Muscle layer of colon (tissue), 2 donors: ENCODE measurements at regions not wholly inside any gene's neighbourhood (a gene's known extent, or its start where the extent isn't known, plus 50 kb on each side); places are given as distances from the start of the nearest gene placed in this dataset.

Source experiments
- H3K27ac ChIP-seq: one replicate; pipeline ENCODE4 v1.7.0; 2013; ENCODE audit warnings: low read depth, mild to moderate bottlenecking, low read length, moderate library complexity
- H3K27me3 ChIP-seq, 2 donors: one replicate each; pipeline ENCODE4 v1.7.0; 2013; ENCODE audit warnings: low read length in 2 of 2, mild to moderate bottlenecking in 2 of 2; ENCODE audit not compliant: insufficient read depth in 2 of 2, control insufficient read depth in 1 of 2
- H3K36me3 ChIP-seq: one replicate; pipeline ENCODE4 v1.7.0; 2013; ENCODE audit warnings: mild to moderate bottlenecking, low read length; ENCODE audit not compliant: insufficient read depth
- H3K4me1 ChIP-seq: one replicate; pipeline ENCODE4 v1.7.0; 2013; ENCODE audit warnings: mild to moderate bottlenecking, low read length; ENCODE audit not compliant: insufficient read depth
- H3K4me3 ChIP-seq, 2 donors: one replicate each; pipeline ENCODE4 v1.7.0; 2013; ENCODE audit warnings: low read length in 2 of 2, low read depth in 1 of 2, mild to moderate bottlenecking in 1 of 2, moderate library complexity in 1 of 2
- H3K9ac ChIP-seq: one replicate; pipeline ENCODE4 v1.7.0; 2013; ENCODE audit warnings: low read length
- H3K9me3 ChIP-seq: one replicate; pipeline ENCODE4 v1.7.0; 2013; ENCODE audit warnings: mild to moderate bottlenecking, low read length
- donor health status: abdominal sarcoma.
- donor health status: Adenocarcinoma of cecum.

GRCh38 chr9:89729954-89730530, 125.2 kb downstream of the GADD45G start:
- Histone ChIP-seq H3K9me3 (no peaks in the 10 kb centered on the region), H3K4me3 (no peak overlapping the region), H3K4me1 (peaks cover 12% of the 10 kb centered on the region), H3K36me3 (no peaks in the 10 kb centered on the region), H3K9ac (no peak overlapping the region), H3K27ac (no peak overlapping the region), H3K27me3 (no peaks in the 10 kb centered on the region)

DNA sequence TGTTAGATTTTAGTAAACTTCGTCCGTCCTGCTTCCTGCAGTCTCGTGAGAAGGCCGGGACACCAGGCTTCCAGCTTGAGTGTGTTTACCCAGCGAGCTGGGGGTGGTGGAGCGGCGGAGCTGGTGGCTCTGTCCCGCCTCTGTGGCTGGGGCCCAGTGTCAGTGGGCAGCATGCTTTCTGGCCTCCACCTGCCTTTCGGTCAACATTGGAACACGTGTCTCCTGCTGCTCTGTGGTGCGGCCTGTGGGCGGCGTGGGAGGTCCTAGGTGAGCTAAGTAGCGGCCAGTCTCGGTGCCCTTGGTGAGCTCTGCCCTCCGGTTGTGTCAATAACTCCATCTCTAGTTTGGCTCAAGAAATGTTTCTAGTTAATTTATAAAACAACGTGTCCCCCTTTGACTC, 125.9 kb downstream of the GADD45G start:
- Histone ChIP-seq H3K4me3 (no peak overlapping the region), H3K9ac (no peak overlapping the region), H3K27me3 (no peaks in the 10 kb centered on the region), H3K27ac (no peak overlapping the region), H3K4me1 (peaks cover 12% of the 10 kb centered on the region), H3K36me3 (no peaks in the 10 kb centered on the region), H3K9me3 (no peaks in the 10 kb centered on the region)

DNA sequence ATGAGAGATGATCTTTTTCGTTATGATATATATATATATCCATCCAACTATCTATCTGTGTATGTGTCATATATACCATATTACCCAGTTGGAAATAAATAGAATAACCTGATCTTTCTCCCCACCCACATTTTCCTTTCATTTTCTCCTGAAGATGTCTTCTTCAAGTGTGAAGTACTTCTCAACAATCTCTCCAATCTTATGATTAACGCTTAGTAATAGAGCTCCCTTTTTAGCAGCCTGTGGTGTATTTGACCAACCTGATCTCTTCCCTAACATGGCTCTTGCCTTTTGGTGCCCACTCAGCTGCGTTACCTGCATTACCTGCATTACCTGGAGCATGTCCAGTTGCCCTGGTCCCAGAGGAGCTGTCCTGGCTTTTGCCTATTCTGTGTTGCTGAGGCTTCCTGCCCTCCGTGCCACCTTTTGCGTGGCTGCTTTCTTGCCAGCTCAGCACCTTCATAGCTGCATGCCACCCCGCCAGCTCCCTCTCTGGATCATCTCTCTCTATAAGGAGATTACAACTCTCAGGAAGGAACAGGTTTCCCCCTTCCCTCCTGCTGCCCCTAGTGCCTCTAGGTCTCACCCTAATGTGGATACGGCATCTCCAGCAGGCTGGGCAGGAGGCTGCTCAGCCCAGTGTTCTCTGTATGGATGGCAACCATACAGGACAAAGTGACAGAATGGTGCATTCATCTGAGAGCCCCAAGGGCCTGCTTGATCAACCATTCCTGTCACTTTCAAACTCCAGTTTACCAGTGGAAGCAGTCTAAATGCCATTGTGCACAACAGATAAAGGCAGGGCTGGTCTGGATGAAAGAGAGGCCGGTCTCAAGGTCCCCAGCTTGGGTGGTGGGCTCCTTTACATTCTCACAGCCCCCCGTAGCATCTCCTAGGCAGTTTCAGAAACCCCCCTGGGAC, 126.7 kb downstream of the GADD45G start:
- no peaks in the 10 kb centered on the region for H3K27me3 ChIP-seq
- H3K27ac ChIP-seq, result no peak overlapping the region
- peaks cover 12% of the 10 kb centered on the region for H3K4me1 ChIP-seq
- H3K9me3 ChIP-seq, result no peaks in the 10 kb centered on the region
- H3K36me3 ChIP-seq, result no peaks in the 10 kb centered on the region
- no peak overlapping the region for H3K9ac ChIP-seq
- no peak overlapping the region for H3K4me3 ChIP-seq

GRCh38 chr9:89732295-89732938, 127.6 kb downstream of the GADD45G start:
- H3K27ac ChIP-seq, result no peak overlapping the region
- peaks cover 12% of the 10 kb centered on the region for H3K4me1 ChIP-seq
- no peak overlapping the region for H3K4me3 ChIP-seq
- no peak overlapping the region for H3K9ac ChIP-seq
- no peaks in the 10 kb centered on the region for H3K27me3 ChIP-seq
- no peaks in the 10 kb centered on the region for H3K36me3 ChIP-seq
- no peaks in the 10 kb centered on the region for H3K9me3 ChIP-seq

DNA sequence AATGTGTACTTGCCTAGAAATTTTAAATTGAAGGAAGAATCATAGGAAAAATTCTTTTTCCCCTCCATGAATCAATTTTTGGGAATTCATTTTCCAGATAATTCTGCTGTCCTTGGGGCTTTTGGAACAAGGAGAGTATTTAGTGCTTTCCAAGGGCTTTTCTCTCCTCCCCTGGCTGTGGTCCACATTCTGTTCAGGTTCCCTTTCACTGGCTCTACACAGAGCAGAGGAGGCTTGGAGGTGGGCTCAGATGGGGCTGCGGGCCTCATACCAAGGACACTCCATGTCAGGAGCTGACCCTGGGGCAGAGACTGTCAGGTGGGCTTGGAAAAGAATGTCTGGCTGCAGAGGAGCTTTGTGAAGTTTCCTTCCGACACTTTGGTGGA, 128.1 kb downstream of the GADD45G start:
- Histone ChIP-seq H3K9ac (no peak overlapping the region), H3K27me3 (no peaks in the 10 kb centered on the region), H3K4me3 (no peak overlapping the region), H3K9me3 (no peaks in the 10 kb centered on the region), H3K4me1 (peaks cover 12% of the 10 kb centered on the region), H3K27ac (no peak overlapping the region), H3K36me3 (no peaks in the 10 kb centered on the region)

DNA sequence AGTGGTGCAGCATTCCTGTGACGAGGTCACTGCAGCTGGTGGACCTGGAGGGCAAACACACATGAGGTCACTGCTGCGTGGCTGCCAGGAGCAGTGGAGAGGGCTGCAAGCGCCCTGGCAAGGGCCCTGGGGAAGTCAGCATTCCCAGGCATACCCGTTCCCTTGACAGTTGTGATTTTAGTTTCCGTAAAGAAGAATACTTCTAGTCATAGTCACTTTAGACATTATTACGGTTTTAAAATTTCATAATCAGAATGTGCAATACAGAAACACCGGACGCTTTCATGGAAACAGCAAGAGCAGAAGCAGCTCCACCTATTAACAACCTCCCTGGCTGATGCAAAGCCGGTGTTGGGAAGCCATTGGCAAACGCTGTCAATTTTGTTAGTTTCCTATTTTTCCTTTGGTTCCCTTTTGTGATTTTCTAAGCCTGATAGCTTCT, 129.8 kb downstream of the GADD45G start:
- no peak overlapping the region for H3K27ac ChIP-seq

GRCh38 chr9:89738137-89738932, 133.5 kb downstream of the GADD45G start:
- no peaks in the 10 kb centered on the region for H3K36me3 ChIP-seq
- no peaks in the 10 kb centered on the region for H3K9me3 ChIP-seq
- H3K4me1 ChIP-seq, result no peaks in the 10 kb centered on the region
- no peak overlapping the region for H3K9ac ChIP-seq
- H3K4me3 ChIP-seq, result no peak overlapping the region
- H3K27me3 ChIP-seq, result no peaks in the 10 kb centered on the region
- no peak overlapping the region for H3K27ac ChIP-seq

More for the DNA sequence above, 129.8 kb downstream of the GADD45G start:
- Histone ChIP-seq H3K4me3 (no peak overlapping the region), H3K4me1 (peaks cover 12% of the 10 kb centered on the region), H3K9me3 (no peaks in the 10 kb centered on the region), H3K9ac (no peak overlapping the region), H3K27me3 (no peaks in the 10 kb centered on the region), H3K36me3 (no peaks in the 10 kb centered on the region)

- H3K4me3 ChIP-seq, result no peak overlapping the region
- no peak overlapping the region for H3K27ac ChIP-seq
- H3K27me3 ChIP-seq, result no peaks in the 10 kb centered on the region
- no peak overlapping the region for H3K9ac ChIP-seq
- H3K36me3 ChIP-seq, result no peaks in the 10 kb centered on the region
- H3K4me1 ChIP-seq, result no peaks in the 10 kb centered on the region
- no peaks in the 10 kb centered on the region for H3K9me3 ChIP-seq
Measured at GRCh38 chr9:89739511-89739910, 134.7 kb downstream of the GADD45G start.

GRCh38 chr9:89739916-89740315, 135.1 kb downstream of the GADD45G start:
- no peaks in the 10 kb centered on the region for H3K4me1 ChIP-seq
- no peak overlapping the region for H3K9ac ChIP-seq
- H3K36me3 ChIP-seq, result no peaks in the 10 kb centered on the region
- H3K27me3 ChIP-seq, result no peaks in the 10 kb centered on the region
- H3K27ac ChIP-seq, result no peak overlapping the region
- no peak overlapping the region for H3K4me3 ChIP-seq
- no peaks in the 10 kb centered on the region for H3K9me3 ChIP-seq

DNA sequence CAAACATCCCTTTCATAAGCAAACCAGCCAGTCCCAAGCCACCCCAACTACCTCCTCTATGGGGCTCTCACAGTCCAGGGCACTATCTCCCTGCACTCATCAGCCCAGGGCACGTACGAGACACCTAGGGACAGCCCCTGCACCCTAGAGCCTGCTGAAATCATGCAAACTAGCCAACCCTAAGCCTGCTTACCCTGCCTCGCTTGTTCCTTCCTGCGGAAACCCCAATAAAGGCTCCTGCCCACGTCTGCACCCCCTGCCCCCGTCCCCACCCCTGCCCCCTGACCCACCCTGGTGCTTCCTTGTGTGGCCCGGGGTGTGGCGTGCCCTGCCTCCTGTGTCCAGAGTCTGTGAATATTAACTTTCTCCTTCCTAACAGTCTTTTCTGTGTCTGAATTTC, 135.9 kb downstream of the GADD45G start:
- H3K4me1 ChIP-seq, result no peaks in the 10 kb centered on the region
- H3K4me3 ChIP-seq, result no peak overlapping the region
- H3K36me3 ChIP-seq, result no peaks in the 10 kb centered on the region
- H3K27ac ChIP-seq, result no peak overlapping the region
- no peaks in the 10 kb centered on the region for H3K27me3 ChIP-seq
- no peak overlapping the region for H3K9ac ChIP-seq
- no peaks in the 10 kb centered on the region for H3K9me3 ChIP-seq

DNA sequence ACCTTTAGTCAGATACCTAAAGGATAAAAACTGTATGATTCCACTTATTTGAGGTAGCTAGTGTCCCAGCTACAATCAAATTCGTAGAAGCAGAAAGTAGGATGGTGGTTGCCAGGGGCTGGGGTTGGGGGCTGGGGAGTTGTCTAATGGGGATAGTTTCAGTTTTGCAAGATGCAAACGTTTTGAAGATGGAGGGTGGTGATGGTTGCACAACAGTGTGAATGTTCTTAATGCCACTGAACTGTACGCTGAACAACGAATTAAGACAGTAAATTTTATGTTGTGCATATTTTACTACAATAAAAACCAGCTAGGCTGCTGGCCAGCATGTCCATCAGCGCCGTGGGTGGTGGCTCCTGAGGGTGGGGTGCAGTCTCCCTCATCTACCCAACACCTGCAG, 137.8 kb downstream of the GADD45G start:
- H3K9ac ChIP-seq, result no peak overlapping the region
- H3K4me3 ChIP-seq, result no peak overlapping the region
- no peaks in the 10 kb centered on the region for H3K36me3 ChIP-seq
- H3K4me1 ChIP-seq, result peaks cover 6% of the 10 kb centered on the region
- no peak overlapping the region for H3K27ac ChIP-seq
- H3K27me3 ChIP-seq, result no peaks in the 10 kb centered on the region
- H3K9me3 ChIP-seq, result no peaks in the 10 kb centered on the region
